HEK293 (cell line): ENCODE measurements at regions not wholly inside any gene's neighbourhood (a gene's known extent, or its start where the extent isn't known, plus 50 kb on each side); places are given as distances from the start of the nearest gene placed in this dataset.
"Not testable (repeated sequence)": the region's sequence is repeated elsewhere in the genome, so short reads cannot be mapped to it uniquely, and the experiment has no call there.

Experiments
- CTCF ChIA-PET: fragments of 350-600 bp; formaldehyde crosslinking; extraction: SDS; loops from one replicate; lab custom pipeline; 2021; ENCODE audit warnings: antibody characterized with exemption; lab: Yijun Ruan, JAX
- POLR2A ChIA-PET: fragments of 300-600 bp; formaldehyde crosslinking; extraction: SDS; loops from one replicate; lab custom pipeline; 2020; ENCODE audit warnings: antibody characterized with exemption, inconsistent platforms; lab: Yijun Ruan, JAX
- H3K27ac ChIP-seq: fragments of 200-500 bp; sonication (Bioruptor generic); 2 replicates; pipeline ENCODE4 v1.5.1; 2014; ENCODE audit warnings: low read depth, low read length, control low read depth, inconsistent platforms; ENCODE audit errors: extremely low read depth
- H3K36me3 ChIP-seq, 2 experiments: fragments of 200-500 bp in 1 of 2; sonication (Bioruptor generic) in 1 of 2; 1 replicate in 1 of 2; 2 replicates in 1 of 2; pipeline ENCODE4 v1.5.1; 2014 to 2017; ENCODE audit warnings: inconsistent platforms in 2 of 2, low read length in 2 of 2; ENCODE audit not compliant: control insufficient read depth in 2 of 2, insufficient read depth in 1 of 2
- H3K4me1 ChIP-seq: fragments of 200-500 bp; sonication (Bioruptor generic); 2 replicates; pipeline ENCODE4 v1.5.1; 2014; ENCODE audit warnings: mild to moderate bottlenecking, low read length, inconsistent platforms; ENCODE audit not compliant: control insufficient read depth, insufficient read depth
- H3K4me3 ChIP-seq: 2 replicates; pipeline ENCODE4 v1.5.1; 2011; ENCODE audit warnings: low read depth, mild to moderate bottlenecking, control low read depth, low read length, moderate library complexity
- H3K9me3 ChIP-seq: fragments of 200-500 bp; sonication (Bioruptor generic); 2 replicates; pipeline ENCODE4 v1.5.1; 2014; ENCODE audit warnings: low read depth, low read length, inconsistent platforms; ENCODE audit not compliant: control insufficient read depth, insufficient read depth
- ATF2 ChIP-seq: fragments of 450-650 bp; formaldehyde crosslinking; IDR thresholded peaks from 2 replicates; pipeline ENCODE4 v1.5.1; 2016; ENCODE audit warnings: missing biosample characterization, missing genetic modification characterization, low read depth
- ELK4 ChIP-seq: IDR thresholded peaks from 2 replicates; pipeline ENCODE4 v1.6.1; 2011; ENCODE audit warnings: mild to moderate bottlenecking, low read depth, low read length, borderline replicate concordance
- GLIS2 ChIP-seq: fragments of 450-650 bp; formaldehyde crosslinking; IDR thresholded peaks from 2 replicates; pipeline ENCODE4 v1.5.1; 2016; ENCODE audit warnings: missing biosample characterization, missing genetic modification characterization
- SP2 ChIP-seq: fragments of 450-650 bp; formaldehyde crosslinking; IDR thresholded peaks from 2 replicates; pipeline ENCODE4 v1.5.1; 2016; ENCODE audit warnings: missing biosample characterization, missing genetic modification characterization
- TSHZ1 ChIP-seq: fragments of 450-650 bp; formaldehyde crosslinking; IDR thresholded peaks from 2 replicates; pipeline ENCODE4 v1.5.1; 2016; ENCODE audit warnings: missing biosample characterization, missing genetic modification characterization, borderline replicate concordance
- YY2 ChIP-seq: fragments of 450-650 bp; formaldehyde crosslinking; IDR thresholded peaks from 2 replicates; pipeline ENCODE4 v1.5.1; 2016; ENCODE audit warnings: missing biosample characterization, missing genetic modification characterization
- ZBTB20 ChIP-seq: fragments of 450-650 bp; formaldehyde crosslinking; IDR thresholded peaks from 2 replicates; pipeline ENCODE4 v1.5.1; 2016; ENCODE audit warnings: missing biosample characterization, missing genetic modification characterization
- ZBTB26 ChIP-seq: fragments of 450-650 bp; formaldehyde crosslinking; optimal IDR thresholded peaks from 2 replicates; pipeline ENCODE3; 2016; ENCODE audit warnings: missing biosample characterization, mild to moderate bottlenecking, missing genetic modification characterization
- ZBTB49 ChIP-seq: fragments of 450-650 bp; formaldehyde crosslinking; IDR thresholded peaks from 2 replicates; pipeline ENCODE4 v1.5.1; 2016; ENCODE audit warnings: missing biosample characterization, missing genetic modification characterization, low read depth
- ZNF10 ChIP-seq: fragments of 450-650 bp; formaldehyde crosslinking; IDR thresholded peaks from 2 replicates; pipeline ENCODE4 v1.5.1; 2017; ENCODE audit warnings: missing biosample characterization, missing genetic modification characterization
- ZNF133 ChIP-seq: fragments of 450-650 bp; formaldehyde crosslinking; IDR thresholded peaks from 2 replicates; pipeline ENCODE4 v1.5.1; 2016; ENCODE audit warnings: missing biosample characterization, missing genetic modification characterization
- ZNF146 ChIP-seq: fragments of 450-650 bp; formaldehyde crosslinking; IDR thresholded peaks from 2 replicates; pipeline ENCODE4 v1.5.1; 2016; ENCODE audit warnings: missing biosample characterization, missing genetic modification characterization
- ZNF2 ChIP-seq: fragments of 450-650 bp; formaldehyde crosslinking; IDR thresholded peaks from 2 replicates; pipeline ENCODE4 v1.5.1; 2016; ENCODE audit warnings: missing biosample characterization, missing genetic modification characterization
- ZNF239 ChIP-seq: fragments of 450-650 bp; formaldehyde crosslinking; IDR thresholded peaks from 2 replicates; pipeline ENCODE4 v1.5.1; 2016; ENCODE audit warnings: missing biosample characterization, missing genetic modification characterization
- ZNF311 ChIP-seq: fragments of 450-650 bp; formaldehyde crosslinking; IDR thresholded peaks from 2 replicates; pipeline ENCODE4 v1.5.1; 2017; ENCODE audit warnings: missing biosample characterization, missing genetic modification characterization, borderline replicate concordance
- ZNF391 ChIP-seq: fragments of 450-650 bp; formaldehyde crosslinking; IDR thresholded peaks from 2 replicates; pipeline ENCODE4 v1.5.1; 2016; ENCODE audit warnings: low read depth, missing biosample characterization, missing genetic modification characterization, borderline replicate concordance
- ZNF473 ChIP-seq: fragments of 450-650 bp; formaldehyde crosslinking; IDR thresholded peaks from 2 replicates; pipeline ENCODE4 v1.5.1; 2017; ENCODE audit warnings: missing biosample characterization, missing genetic modification characterization
- ZNF48 ChIP-seq: fragments of 450-650 bp; formaldehyde crosslinking; IDR thresholded peaks from 2 replicates; pipeline ENCODE4 v1.5.1; 2016; ENCODE audit warnings: missing biosample characterization, missing genetic modification characterization
- ZNF488 ChIP-seq: fragments of 450-650 bp; formaldehyde crosslinking; IDR thresholded peaks from 2 replicates; pipeline ENCODE4 v1.5.1; 2016; ENCODE audit warnings: missing biosample characterization, missing genetic modification characterization
- ZNF580 ChIP-seq: fragments of 450-650 bp; formaldehyde crosslinking; IDR thresholded peaks from 2 replicates; pipeline ENCODE4 v1.5.1; 2016; ENCODE audit warnings: missing biosample characterization, missing genetic modification characterization
- ZNF610 ChIP-seq: fragments of 450-650 bp; formaldehyde crosslinking; IDR thresholded peaks from 2 replicates; pipeline ENCODE4 v1.5.1; 2016; ENCODE audit warnings: missing biosample characterization, missing genetic modification characterization, borderline replicate concordance
- ZNF76 ChIP-seq: fragments of 450-650 bp; formaldehyde crosslinking; IDR thresholded peaks from 2 replicates; pipeline ENCODE4; 2016; ENCODE audit warnings: low read depth, missing biosample characterization, missing genetic modification characterization, borderline replicate concordance
- ZNF830 ChIP-seq: fragments of 450-650 bp; IDR thresholded peaks from 2 replicates; pipeline ENCODE4 v1.5.0; 2018; ENCODE audit warnings: missing biosample characterization, missing genetic modification characterization, low read depth, mild to moderate bottlenecking, moderate library complexity
- ZNF837 ChIP-seq: fragments of 450-650 bp; formaldehyde crosslinking; IDR thresholded peaks from 2 replicates; pipeline ENCODE4 v1.5.1; 2016; ENCODE audit warnings: missing biosample characterization, missing genetic modification characterization
- ZNF843 ChIP-seq: fragments of 450-650 bp; formaldehyde crosslinking; IDR thresholded peaks from 2 replicates; pipeline ENCODE4 v1.5.1; 2016; ENCODE audit warnings: missing biosample characterization, missing genetic modification characterization
- ZSCAN4 ChIP-seq: fragments of 450-650 bp; formaldehyde crosslinking; IDR thresholded peaks from 2 replicates; pipeline ENCODE4 v1.5.1; 2017; ENCODE audit warnings: missing biosample characterization, missing genetic modification characterization
- ZXDB ChIP-seq: fragments of 450-650 bp; formaldehyde crosslinking; IDR thresholded peaks from 2 replicates; pipeline ENCODE4 v1.5.1; 2016; ENCODE audit warnings: missing biosample characterization, missing genetic modification characterization

GRCh38 chr6:115485400-115485799, 575.3 kb downstream of the FRK start (continued):
- TF ChIP-seq ZNF610 (peak; percentile 73; the same call in 1 of the 2 replicates), YY2 (tag by site-specific recombination) (no peak), ZNF10 (peak; percentile 42; the same call in 1 of the 2 replicates), ZNF830 (tag by site-specific recombination) (no peak), ZNF76 (peak; percentile 72; the same call in 1 of the 2 replicates), ZBTB20 (no peak), ZNF146 (tag by site-specific recombination) (peak; percentile 58), ZXDB (tag by site-specific recombination) (no peak), ZNF580 (peak; percentile 96), ZNF133 (tag by site-specific recombination) (no peak), ZNF837 (tag by site-specific recombination) (no peak), GLIS2 (tag by site-specific recombination) (no peak), ZSCAN4 (tag by site-specific recombination) (peak; percentile 63; the same call in 1 of the 2 replicates), ZBTB49 (tag by site-specific recombination) (no peak), ZNF239 (tag by site-specific recombination) (no peak), SP2 (tag by site-specific recombination) (no peak), ZNF2 (tag by site-specific recombination) (peak; percentile 92), ZNF843 (tag by site-specific recombination) (peak; percentile 97), ELK4 (no peak), ZBTB26 (tag by site-specific recombination) (no peak), ZNF488 (tag by site-specific recombination) (peak; percentile 80), TSHZ1 (peak; percentile 92), ZNF48 (tag by site-specific recombination) (no peak), ZNF311 (tag by site-specific recombination) (no peak), ATF2 (peak; percentile 67), ZNF391 (tag by site-specific recombination) (peak; percentile 95; the same call in 1 of the 2 replicates), ZNF473 (tag by site-specific recombination) (no peak)

GRCh38 chr6:115480543-115480942, 580.1 kb downstream of the FRK start:
- POLR2A ChIA-PET, H3K27ac ChIP-seq, H3K4me3 ChIP-seq, H3K4me1 ChIP-seq, CTCF ChIA-PET, H3K9me3 ChIP-seq, H3K36me3 ChIP-seq: not testable (repeated sequence)
